GM21390 (cell line): ENCODE measurements at regions not wholly inside any gene's neighbourhood (a gene's known extent, or its start where the extent isn't known, plus 50 kb on each side); places are given as distances from the start of the nearest gene placed in this dataset.

Experiments used
- ATAC-seq: cut with Tn5 transposase; IDR thresholded peaks from one replicate; pipeline ENCODE4 v1.9.1; 2021; ENCODE audit not compliant: unreplicated experiment

DNA sequence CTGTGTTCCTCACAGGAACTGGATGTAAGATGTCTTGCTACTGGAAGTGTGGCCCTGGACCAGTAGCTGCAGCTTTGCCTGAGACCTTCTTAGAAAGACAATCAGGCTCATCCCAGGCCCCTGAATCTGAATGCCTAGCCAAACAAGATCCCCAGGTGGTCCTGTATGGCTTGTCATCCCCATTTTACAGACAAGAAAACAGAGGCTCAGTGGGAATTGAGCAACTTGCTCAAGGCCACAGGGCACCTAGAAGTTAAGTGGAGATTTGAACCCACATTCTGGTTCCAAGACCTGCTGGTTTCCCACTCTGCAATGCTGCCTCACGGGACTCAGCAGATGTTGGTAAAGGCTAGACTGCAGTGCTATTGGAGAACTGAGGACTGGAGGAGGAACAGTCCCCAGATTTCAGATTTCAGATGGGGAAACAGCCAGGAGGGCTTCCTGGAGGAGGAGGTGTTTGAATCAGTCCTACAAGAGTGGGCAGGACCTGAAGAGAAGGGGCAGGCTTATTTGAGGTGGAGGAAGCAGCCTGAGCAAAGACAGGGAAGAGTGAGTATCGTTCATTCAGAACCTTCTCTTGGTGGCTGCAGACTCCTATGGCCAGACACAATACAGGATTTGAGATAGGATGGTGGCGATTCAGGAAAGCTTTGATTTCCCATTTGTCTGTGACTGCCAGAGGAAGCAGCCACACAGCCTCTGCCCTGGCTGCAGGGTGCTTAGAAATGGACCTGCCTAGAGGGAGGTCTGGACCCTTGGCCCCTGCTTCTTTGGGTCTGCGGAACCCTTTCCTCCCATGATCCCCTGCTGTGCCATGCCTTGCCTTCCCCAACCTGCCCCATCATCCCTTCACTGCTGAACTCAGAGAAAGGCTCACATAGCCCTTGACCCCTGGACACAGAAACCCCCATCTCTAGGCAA, 233.4 kb upstream of the NLRP1 start:
- ATAC-seq, result no peak

DNA sequence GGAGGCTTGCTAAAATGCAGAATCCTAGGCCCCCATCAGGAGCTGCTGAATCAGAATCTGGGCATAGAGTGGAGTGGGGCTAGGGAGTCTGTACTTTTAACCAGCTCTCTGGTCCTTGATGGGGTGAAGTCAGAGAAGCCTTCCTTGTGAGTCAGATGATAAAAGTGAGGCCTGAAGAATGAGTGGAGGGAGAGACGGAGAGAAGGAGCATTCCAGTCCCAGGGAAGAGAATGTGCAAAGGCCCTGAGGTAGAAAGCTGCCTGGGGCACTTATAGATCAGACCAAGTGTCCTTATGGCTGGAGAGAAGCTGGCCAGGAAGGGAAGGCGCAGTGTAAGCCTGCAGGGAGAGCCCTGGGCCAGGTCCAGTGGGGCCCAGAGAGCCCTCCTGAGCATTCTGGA, 235.1 kb upstream of the NLRP1 start:
- no peak for ATAC-seq

DNA sequence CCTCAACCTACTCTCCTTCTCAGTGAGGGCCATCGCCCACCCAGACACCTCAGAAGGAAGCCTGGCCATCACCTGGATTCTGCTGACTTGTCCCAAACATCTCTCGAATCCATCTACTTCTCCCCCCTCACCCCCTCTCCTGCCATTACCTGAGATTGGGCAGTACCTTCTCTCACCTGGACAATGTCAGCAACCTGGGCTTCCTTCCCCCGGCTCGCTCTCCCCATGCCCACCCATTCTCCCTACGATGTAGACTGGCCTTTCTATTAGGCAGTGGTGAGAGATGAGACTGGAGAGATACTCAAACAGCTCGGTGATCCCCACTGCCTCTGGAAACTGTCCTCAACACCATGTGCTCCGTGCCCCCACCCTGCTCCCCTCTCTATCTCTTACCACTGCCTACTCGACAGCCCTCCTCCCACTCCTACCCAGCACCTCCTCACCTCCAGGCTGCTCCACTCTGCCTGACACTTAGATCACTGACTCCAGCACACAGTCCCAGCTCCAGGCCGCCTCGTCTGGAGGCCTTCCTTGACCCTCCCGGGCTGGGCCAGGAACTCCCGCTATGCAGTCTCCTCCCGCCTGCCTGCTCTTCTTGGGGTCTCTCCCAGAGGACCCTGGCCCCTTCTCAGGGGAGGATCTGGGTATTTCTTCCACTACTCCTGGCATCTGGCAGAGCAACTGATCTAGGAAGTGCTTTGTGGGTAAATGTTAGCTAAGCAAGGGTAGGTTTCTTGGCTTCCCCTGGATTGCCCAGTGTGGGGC, 235.8 kb upstream of the NLRP1 start:
- ATAC-seq, result no peak

DNA sequence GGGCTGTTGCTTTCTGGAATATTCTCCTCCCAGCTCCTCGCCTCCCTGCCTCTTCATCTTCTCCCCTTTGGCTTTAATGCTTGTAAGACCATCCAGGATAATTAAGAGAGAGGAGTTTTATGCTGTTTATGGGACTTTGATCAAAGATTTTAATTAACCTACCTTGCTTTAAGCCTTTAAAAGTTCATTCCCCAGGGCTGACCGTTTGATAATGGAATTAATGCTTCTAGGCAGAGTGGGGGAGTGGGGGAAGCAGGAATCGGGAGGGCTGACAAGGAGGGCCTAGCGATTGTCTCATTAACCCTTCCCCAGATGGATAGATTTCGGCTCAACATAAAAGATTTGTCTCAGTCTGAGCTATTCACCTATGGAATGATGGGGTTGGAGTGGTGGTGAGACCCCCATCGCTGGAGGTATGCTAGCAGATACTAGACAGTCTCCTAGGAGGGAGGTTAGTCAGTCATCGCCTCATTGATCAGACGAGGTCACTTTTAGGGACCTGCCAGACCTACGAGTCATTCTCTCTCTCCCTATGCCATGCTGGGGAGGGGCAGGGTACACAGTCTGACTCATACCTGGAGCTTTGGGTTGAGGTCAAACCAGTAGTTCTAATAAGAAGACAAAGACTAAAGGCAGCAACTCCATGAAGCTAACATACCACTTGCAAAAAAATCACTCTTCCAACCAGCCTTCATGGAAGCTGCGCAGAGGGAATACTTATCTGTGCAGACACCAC, 236.6 kb upstream of the NLRP1 start:
- no peak for ATAC-seq

DNA sequence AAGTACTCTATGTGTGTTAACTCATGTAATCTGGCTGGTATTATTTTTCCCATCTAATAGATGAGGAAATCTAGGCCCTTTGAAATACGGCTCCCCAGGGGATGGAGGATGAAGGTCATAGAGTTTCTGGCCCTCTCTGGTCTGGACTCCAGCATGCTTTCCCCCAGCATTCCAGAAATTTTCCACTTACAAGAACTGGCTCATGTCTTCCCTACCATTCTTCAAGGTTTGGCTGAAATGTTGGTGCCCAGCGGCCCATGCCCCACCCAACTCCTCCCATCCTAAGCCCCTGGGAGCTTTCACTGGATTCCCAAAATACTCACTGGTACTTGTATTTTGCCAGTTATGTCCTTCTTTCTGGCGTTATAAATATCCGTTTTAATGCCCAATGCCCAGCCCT, 237.5 kb upstream of the NLRP1 start:
- ATAC-seq, result no peak

DNA sequence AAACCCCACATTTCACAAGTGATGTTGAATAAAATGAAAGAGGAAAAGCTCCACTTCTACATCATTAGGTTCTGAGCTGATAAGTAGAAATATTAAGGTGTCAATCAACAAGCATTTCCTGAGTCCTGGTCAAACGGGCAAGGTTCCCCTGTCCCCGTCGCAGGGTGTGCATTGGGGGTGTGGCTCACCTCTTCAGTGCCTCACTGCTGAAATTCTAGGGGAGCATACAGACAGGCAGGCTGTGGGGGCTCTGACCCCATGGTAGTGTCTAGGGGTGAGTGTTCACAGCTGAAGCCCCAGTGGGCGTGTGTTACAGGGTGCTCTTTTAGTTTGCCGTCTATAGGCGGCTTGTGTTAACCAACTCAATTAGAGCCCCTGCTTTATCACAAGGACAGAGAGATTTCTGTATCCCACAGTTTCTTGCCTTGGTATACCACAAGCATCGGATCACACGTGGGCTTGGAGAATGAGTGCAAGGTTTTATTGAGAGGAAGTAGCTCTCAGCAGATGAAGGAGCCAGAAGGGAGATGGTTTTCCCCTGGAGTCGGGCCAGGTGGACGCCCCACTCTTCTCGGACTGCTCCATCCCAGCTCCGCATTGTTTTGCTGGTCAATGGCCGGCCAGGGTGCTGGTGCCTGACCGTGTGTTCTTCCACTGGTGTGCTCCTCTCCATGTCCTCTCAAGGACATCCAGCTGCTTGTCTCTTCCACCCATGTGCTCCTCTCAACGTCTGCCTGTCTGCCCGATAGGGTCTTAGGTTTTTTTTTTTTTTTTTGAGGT, 238.2 kb upstream of the NLRP1 start:
- no peak for ATAC-seq

DNA sequence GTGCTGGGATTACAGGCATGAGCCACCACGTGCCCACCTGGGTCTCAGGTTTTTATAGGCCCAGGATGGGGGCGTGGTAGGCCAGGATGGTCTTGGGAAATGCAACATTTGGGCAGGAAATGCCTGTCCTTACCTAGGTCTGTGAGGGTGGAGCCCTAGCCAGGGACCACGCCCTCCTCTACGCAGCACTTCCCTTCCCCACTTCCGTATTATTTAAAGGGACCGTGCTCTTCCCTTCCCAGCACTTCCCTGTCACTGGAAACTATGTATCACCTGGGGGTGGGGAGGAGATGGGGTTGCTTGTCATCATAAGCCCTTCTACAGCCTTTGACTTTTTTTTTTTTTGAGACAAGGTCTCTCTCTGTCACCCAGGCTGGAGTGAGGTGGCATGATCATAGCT, 238.9 kb upstream of the NLRP1 start:
- ATAC-seq, result no peak

DNA sequence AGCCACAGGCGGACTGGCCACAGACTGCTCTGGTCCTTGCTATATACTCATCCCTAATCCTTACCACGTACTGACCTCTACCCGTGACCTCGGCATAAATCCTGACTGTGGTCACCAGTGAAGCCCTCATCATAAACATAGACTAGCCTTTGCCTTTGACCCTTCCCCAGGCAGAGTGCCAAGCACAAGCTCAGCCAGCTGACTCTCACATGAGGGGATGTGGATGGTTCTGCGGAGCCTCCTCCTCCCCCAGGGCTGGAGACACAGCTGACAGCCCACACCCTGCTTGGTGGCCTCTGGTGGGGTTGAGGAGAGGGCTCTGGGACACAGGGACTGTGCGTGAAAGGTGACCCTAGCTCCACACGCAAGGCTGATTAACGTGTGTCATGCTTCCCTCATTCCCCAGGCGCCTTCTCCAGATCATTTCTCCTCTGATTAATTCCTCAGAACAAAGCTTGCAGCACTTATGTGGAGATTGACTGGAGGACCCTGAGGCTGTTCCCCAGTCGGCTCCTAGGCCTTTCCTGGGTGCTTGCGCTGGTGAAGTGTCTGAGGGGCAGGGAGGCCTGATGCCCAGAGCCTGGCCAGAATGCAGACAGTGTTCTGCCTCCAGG, 241.5 kb upstream of the NLRP1 start:
- ATAC-seq, result no peak

DNA sequence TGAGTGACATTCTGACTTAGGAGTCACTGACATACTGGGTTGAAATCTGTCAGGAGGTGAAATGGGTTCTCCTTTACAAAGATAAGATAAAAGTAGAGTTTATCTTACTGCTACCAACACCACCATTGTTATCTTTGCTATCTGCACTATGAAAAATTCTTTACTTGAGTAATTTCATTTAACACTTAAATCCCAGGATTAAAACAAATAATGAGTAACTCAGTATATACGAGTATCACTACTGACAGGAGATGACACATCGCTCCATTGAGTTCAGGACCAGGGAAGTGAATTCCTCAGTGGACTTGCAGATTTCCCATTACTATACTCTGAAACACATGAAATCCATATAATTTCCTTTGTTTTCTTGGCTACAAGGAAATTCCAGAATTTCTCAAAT, 242.1 kb upstream of the NLRP1 start:
- no peak for ATAC-seq

DNA sequence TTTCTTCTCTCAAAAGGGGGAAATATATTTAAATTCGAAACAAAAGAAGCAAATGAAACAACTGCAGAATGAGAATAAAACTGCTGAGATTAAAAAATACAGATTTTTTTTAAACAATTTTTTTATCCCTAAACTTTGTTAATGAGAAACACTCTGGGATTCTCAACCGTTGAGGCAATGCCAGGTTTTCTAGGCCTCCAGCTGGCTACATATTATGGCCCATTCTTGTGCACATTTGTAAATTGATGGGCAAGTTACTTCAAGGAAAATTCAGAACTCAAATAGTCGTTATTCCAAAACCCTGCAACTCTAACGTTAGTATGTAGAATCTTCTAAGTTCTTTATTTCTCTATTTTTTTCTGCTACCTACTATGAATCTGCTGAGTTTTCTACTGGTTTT, 239.3 kb upstream of the WSCD1 start:
- ATAC-seq, result no peak

DNA sequence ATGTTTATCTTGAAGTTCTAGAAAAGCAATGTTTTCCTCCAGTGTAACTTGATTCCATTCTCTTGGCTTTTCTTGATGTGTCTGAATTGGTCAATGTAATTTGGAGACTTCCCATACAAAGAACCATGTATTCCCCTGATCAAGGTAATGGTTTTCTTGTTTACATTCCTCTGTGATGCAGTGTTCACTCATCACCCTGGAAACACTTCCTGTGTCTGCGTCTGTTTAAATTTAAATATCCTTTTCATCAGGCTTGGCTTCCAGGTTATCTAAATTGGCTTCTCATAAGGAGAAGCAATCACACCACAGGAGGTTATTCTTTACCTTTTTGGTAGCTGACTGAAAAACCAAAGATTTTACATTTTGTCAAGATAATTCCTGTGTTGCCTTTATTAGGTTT, 237.3 kb upstream of the WSCD1 start:
- ATAC-seq, result no peak

DNA sequence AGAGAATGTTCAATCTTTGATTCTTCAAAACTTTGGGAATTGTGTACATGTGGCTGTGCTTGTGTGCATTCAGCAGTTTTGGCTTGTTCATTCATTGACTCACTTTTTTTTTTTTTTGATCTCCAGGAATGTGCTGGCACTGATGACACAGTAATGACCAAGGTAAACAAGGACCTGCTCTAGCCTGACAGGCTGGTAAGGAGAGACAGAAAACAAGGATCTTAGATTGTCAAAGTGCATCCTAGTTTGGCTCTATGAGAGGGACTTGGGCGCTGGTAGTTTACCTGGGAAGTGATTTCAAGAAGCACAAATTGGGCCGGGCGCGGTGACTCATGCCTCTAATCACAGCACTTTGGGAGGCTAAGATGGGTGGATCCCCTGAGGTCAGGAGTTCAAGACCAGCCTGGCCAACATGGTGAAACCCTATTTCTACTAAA, 233.1 kb upstream of the WSCD1 start:
- no peak for ATAC-seq

DNA sequence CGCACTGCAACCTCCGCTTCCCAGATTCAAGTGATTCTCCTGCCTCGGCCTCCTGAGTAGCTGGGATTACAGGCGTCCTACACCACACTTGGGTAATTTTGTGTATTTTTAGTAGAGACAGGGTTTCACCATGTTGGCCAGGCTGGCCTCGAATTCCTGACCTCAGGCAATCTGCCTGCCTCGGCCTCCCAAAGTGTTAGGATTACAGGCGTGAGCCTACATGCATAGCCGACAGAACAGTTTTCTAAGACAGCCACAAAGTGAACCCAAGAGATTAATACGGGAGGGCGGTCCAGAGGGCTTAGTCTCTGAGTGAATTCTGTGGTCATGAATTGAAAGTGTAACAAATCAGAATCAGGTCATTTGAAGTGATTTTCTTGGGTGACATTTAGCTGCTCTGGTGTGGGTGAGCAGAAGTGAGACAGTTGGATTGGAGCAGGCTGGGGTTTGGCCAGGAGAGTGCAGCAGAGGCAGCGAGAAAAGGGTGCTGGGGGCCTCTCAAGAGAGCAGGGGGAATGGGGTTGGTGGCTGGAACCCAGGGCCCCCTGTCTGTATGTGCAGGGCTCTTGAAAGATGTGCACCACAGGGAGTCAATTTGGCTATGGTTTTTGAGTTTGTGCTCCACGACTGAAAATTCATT, 231.4 kb upstream of the WSCD1 start:
- no peak for ATAC-seq

DNA sequence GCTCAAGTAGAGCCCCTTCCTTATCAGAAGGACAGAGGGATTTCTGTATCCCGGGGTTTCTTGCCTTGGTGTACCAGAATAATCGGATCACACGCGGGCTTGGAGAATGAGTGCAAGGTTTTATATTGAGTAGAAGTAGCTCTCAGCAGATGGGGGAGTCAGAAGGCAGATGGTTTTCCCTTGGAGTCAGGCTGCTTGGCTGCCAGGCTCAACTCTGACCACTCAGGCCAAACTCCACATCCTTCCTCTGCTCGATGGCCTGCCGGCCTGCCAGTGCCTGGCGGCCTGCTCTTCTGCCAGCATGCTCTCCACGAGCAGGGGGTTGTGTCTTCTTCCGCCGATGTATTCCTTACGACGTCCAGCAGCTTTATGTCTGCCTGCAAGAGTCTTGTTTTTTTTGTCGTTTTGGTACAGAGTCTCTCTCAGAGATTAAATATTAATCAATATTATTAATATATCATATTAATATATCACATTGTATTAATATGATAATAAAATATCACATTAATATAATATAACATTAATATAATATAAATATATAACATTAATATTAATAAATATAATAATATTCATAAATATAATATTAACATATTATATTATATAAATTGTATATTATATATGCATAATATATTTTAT, 229.2 kb upstream of the WSCD1 start:
- no peak for ATAC-seq

DNA sequence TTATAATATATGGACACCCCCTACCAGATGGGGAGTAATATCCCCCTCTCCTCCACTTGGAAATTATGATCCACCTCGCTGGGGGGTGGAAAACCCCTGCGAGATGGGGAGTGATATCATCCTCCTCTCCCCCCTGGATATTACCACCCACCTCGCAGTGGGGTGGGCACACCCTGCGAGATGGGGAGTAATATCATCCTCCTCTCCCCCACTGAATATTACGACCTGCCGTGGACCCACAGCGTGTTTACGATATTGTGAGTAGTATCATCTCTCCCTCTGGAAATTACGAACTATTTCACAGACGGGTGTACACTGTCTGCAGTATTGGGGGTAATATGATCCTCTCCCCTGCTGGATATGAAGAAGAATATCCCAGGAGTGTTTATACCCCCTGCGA, 228.3 kb upstream of the WSCD1 start:
- no peak for ATAC-seq

DNA sequence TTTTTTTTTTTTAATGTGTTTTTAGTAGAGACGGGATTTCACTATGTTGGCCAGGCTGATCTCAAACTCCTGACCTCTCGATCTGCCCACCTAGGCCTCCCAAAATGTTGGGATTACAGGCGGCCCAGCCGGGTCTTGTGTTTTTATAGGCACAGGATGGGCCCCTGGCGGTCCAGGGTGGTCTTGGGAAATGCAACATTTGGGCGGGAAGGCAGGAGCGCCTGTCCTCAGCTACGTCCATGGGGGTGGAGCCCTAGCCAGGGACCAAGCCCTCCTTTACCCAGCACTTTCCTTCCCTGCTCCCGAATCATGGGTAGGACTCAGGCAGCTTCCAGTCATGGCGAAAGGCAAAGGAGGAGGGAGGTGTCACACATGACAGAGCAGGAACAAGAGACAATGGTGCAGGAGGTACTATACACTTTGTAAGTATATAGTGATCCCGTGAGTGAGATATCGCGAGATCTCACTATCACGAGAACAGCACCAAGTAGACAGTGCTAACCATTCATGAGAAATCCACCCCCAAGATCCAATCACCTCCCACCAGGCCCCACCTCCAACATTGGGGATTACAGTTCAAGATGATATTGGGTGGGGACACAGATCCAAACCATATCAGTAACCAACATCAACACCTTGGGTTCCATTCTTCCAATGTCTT, 226.7 kb upstream of the WSCD1 start:
- ATAC-seq, result no peak

DNA sequence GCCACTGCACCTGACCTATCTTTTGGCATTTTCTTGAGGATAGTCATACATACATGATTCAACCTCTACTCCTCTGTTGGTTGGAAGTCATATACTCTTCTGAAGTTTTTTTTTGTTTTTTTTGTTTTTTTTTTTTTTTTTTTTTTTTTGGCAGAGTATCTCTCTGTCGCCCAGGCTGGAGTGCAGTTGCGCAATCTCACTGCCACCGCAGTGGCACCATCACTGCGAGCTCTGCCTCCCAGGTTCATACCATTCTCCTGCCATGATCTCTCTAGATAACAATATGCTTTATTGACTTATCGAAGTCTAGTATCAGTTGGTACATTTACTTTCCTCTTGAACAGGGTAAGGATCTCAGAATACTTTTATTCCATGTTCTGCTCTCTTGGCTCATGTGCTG, 224.2 kb upstream of the WSCD1 start:
- ATAC-seq, result no peak

DNA sequence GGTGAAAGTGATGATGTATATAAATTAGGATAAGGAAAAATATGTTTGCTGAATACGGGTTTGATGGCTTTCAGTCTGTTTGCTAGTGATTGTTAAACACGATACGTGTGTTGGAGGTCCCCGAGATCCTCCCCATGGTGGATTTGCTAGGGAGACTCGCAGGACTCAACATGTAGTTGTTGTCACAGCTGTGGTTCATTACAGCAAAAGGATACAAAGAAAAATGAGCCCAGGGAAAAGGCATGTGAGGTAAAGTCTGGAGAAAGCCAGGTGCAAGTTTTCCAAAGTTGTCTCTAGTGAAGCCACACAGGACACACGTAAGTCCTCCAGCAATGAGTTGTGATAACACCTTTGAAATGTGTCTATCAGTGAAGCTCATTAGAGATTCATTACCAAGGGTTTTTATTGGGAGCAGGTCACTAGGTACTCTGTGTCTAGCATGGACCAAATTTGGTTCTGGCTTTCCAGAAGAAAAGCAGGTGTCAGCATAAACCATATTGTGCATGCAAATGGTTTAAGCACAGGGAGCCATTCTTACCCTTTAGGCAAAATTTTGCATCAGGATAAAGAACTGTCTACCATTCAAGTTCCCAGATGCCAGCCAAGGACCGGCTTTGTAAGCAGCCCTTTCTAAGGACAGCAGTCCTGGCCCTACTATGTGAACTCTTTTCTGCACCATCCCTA, 215.2 kb upstream of the WSCD1 start:
- no peak for ATAC-seq
